GM13977 (cell line): ENCODE measurements at regions not wholly inside any gene's neighbourhood (a gene's known extent, or its start where the extent isn't known, plus 50 kb on each side); places are given as distances from the start of the nearest gene placed in this dataset.

Experiments used
- DNase-seq: peaks from one replicate; pipeline ENCODE4 v3.0.0; 2012; ENCODE audit warnings: low spot score
- CTCF ChIP-seq: IDR thresholded peaks from 2 replicates; pipeline ENCODE4 v1.5.1; 2012; ENCODE audit warnings: mild to moderate bottlenecking, control low read depth; ENCODE audit not compliant: insufficient read depth; ENCODE audit errors: extremely low read depth, missing control alignments
- in situ Hi-C: fragments of 300-500 bp; cut with MboI; formaldehyde crosslinking; loops from one replicate; pipeline ENCODE4 v1.12.0; 2022; ENCODE audit warnings: low sequenced_read_pairs, low pct_unique_long_range_greater_than_20kb, mixed read lengths, inconsistent platforms; ENCODE audit not compliant: unreplicated experiment

- in situ Hi-C loops, result no loop called here
- no peak for TF ChIP-seq CTCF
- DNase-seq, result no peak
Observed at GRCh38 chr16:60027351-60027750, 1293.2 kb upstream of the GOT2 start.

- no peak for TF ChIP-seq CTCF
- in situ Hi-C loops, result no loop called here
- no peak for DNase-seq
Observed at GRCh38 chr16:60013076-60013475, 1279.0 kb upstream of the GOT2 start.

- TF ChIP-seq CTCF, result no peak
- DNase-seq, result no peak
- in situ Hi-C loops, result no loop called here
Observed at GRCh38 chr16:60001523-60001922, 1267.4 kb upstream of the GOT2 start.

GRCh38 chr16:59997706-59998105 lies 1263.6 kb upstream of the GOT2 start:
- TF ChIP-seq CTCF, result no peak
- in situ Hi-C loops, result no loop called here
- no peak for DNase-seq

- no peak for DNase-seq
- in situ Hi-C loops, result no loop called here
- TF ChIP-seq CTCF, result no peak
Observed at GRCh38 chr16:59993101-59993500, 1259.0 kb upstream of the GOT2 start.

GRCh38 chr16:59991171-59991570 lies 1257.1 kb upstream of the GOT2 start:
- no peak for TF ChIP-seq CTCF
- no peak for DNase-seq
- in situ Hi-C loops, result no loop called here

- in situ Hi-C loops, result no loop called here
- no peak for TF ChIP-seq CTCF
- no peak for DNase-seq
Observed at GRCh38 chr16:59988591-59988990, 1254.5 kb upstream of the GOT2 start.
